Hepatocyte (in vitro differentiated cells): ENCODE measurements at regions not wholly inside any gene's neighbourhood (a gene's known extent, or its start where the extent isn't known, plus 50 kb on each side); places are given as distances from the start of the nearest gene placed in this dataset.

Experiments used
- DNase-seq: peaks from one replicate; pipeline ENCODE4 v3.0.0-alpha.2; 2016; ENCODE audit warnings: low spot score
- H2AFZ ChIP-seq: fragments of 200-600 bp; sonication (generic); 2 replicates; pipeline ENCODE4 v1.6.0; 2016; ENCODE audit warnings: antibody characterized with exemption, mild to moderate bottlenecking
- H3K27ac ChIP-seq: fragments of 200-600 bp; sonication (generic); 2 replicates; pipeline ENCODE4 v1.5.1; 2016; ENCODE audit warnings: mild to moderate bottlenecking
- H3K27me3 ChIP-seq: fragments of 200-600 bp; sonication (generic); 2 replicates; pipeline ENCODE4 v1.6.1; 2016
- H3K36me3 ChIP-seq: fragments of 200-600 bp; sonication (generic); replicated peaks from 2 replicates; pipeline ENCODE4 v1.5.1; 2016; ENCODE audit warnings: low read depth; ENCODE audit not compliant: insufficient read depth
- H3K4me1 ChIP-seq: fragments of 200-600 bp; sonication (generic); 2 replicates; pipeline ENCODE4 v1.5.1; 2016; ENCODE audit warnings: mild to moderate bottlenecking, moderate library complexity; ENCODE audit not compliant: insufficient read depth
- H3K4me2 ChIP-seq: fragments of 200-600 bp; sonication (generic); 2 replicates; pipeline ENCODE4 v1.6.0; 2016
- H3K4me3 ChIP-seq: fragments of 200-600 bp; sonication (generic); 2 replicates; pipeline ENCODE4 v1.5.1; 2016; ENCODE audit warnings: mild to moderate bottlenecking
- H3K79me2 ChIP-seq: fragments of 200-600 bp; sonication (generic); 2 replicates; pipeline ENCODE4 v1.6.0; 2017; ENCODE audit warnings: mild to moderate bottlenecking
- H3K9me2 ChIP-seq: fragments of 200-600 bp; sonication (generic); replicated peaks from 2 replicates; pipeline ENCODE4 v1.6.0; 2017; ENCODE audit warnings: mild to moderate bottlenecking; ENCODE audit not compliant: insufficient read depth
- H3K9me3 ChIP-seq: fragments of 200-600 bp; sonication (generic); 2 replicates; pipeline ENCODE4 v1.5.1; 2016; ENCODE audit warnings: low read depth, mild to moderate bottlenecking
- H4K20me1 ChIP-seq: fragments of 200-600 bp; sonication (generic); 2 replicates; pipeline ENCODE4 v1.6.0; 2016; ENCODE audit warnings: mild to moderate bottlenecking; ENCODE audit not compliant: insufficient read depth, poor library complexity, severe bottlenecking
- CTCF ChIP-seq: fragments of 200-600 bp; sonication (generic); IDR thresholded peaks from 2 replicates; pipeline ENCODE4 v1.5.1; 2016; ENCODE audit warnings: antibody characterized with exemption, mild to moderate bottlenecking; ENCODE audit not compliant: poor library complexity
- EZH2 ChIP-seq: fragments of 200-600 bp; sonication (generic); IDR thresholded peaks from 2 replicates; pipeline ENCODE4 v1.6.1; 2016; ENCODE audit warnings: antibody characterized with exemption, mild to moderate bottlenecking, borderline replicate concordance
- EZH2phosphoT487 ChIP-seq: fragments of 200-600 bp; sonication (generic); IDR thresholded peaks from one replicate; pipeline ENCODE4 v1.6.1; 2018; ENCODE audit warnings: antibody characterized with exemption, mild to moderate bottlenecking, low read depth, moderate library complexity; ENCODE audit not compliant: unreplicated experiment, severe bottlenecking
- WGBS: methylation state at CpG from one replicate; pipeline ENCODE4 v1.1.6; 2016; ENCODE audit warnings: low lambda C conversion rate; ENCODE audit errors: missing lambda C conversion rate; 5-methylcytosine and 5-hydroxymethylcytosine counted together

- WGBS, result 97% methylated on average over 3 of the region's 3 CpGs
- DNase-seq, result no peak
- Histone ChIP-seq H3K4me2 (no peak overlapping the region), H3K4me1 (no peaks in the 10 kb centered on the region), H3K4me3 (no peak overlapping the region), H2AFZ (no peak overlapping the region), H3K36me3 (no peaks in the 10 kb centered on the region), H3K27me3 (no peaks in the 10 kb centered on the region), H3K79me2 (no peaks in the 10 kb centered on the region), H3K9me2 (no peaks in the 10 kb centered on the region), H3K9me3 (no peaks in the 10 kb centered on the region), H3K27ac (no peak overlapping the region), H4K20me1 (no peaks in the 10 kb centered on the region)
- TF ChIP-seq EZH2 (no peak), CTCF (no peak), EZH2phosphoT487 (no peak)
These were observed 51.3 kb upstream of the ITPRID1 start for GRCh38 chr7:31462636-31463035.
